ENCODE measurements at regions not wholly inside any gene's neighbourhood (a gene's known extent, or its start where the extent isn't known, plus 50 kb on each side); places are given as distances from the start of the nearest gene placed in this dataset.

DNA sequence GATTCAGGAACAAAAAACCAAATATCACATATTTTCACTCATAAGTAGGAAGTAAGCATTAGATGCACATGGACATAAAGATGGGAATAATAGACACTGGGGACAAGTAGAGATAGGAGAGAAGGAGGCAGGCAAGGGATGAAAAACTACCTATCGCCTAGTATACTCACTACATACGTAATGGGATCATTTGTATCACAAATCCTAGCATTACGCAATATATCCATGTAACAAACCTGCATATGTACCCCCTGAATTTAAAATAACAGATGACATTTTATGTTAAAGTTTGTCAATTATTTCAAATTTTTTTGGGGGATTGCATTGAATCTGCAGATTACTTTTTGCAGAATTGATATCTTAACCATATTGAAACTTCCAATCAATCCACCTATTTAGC lies 660.5 kb upstream of the MAN1A1 start:
- Histone ChIP-seq H3K27ac (ENCODE audit: low read depth in 2 of 2, low read length in 1 of 2) (no peak overlapping the region), H3K79me2 (ENCODE audit: insufficient read depth) (peaks cover 5% of the 10 kb centered on the region; the same call in 1 of the 2 replicates), H3K9me3 (no peaks in the 10 kb centered on the region), H3K9me2 (no peaks in the 10 kb centered on the region), H3K36me3 (replicated peaks in 1 of 2; ENCODE audit: control insufficient read depth in 1 of 2, insufficient read depth in 2 of 2, low read length in 1 of 2) (peaks cover 0 to 4% of the 10 kb centered on the region in 2 experiments), H4K20me1 (ENCODE audit: insufficient read depth) (no peaks in the 10 kb centered on the region), H3K4me3 (ENCODE audit: low read depth in 2 of 2, low read length in 1 of 2) (no peak overlapping the region), H3K9ac (no peak overlapping the region), H3F3A (replicated peaks; ENCODE audit: insufficient read depth) (no peaks in the 10 kb centered on the region), H3K4me2 (no peak overlapping the region), H2AFZ (ENCODE audit: low read depth) (no peak overlapping the region), H3K27me3 (ENCODE audit: insufficient read depth) (no peaks in the 10 kb centered on the region), H3K4me1 (ENCODE audit: control insufficient read depth in 1 of 2, insufficient read depth in 2 of 2, low read depth in 1 of 2, low read length in 1 of 2) (no peaks in the 10 kb centered on the region; a peak in 1 of 4 replicates)
- ChIA-PET POLR2A (no interaction called here), CTCF (no interaction called here)
- 83% methylated on average over 3 of the region's 3 CpGs for WGBS (ENCODE audit: low lambda C conversion rate)
- no peak for TF ChIP-seq TAF1 (IDR thresholded peaks at IDR 0.05; ENCODE audit: borderline replicate concordance, low read depth, low read length)
- no peak for TF ChIP-seq NFIC (IDR thresholded peaks at IDR 0.05; ENCODE audit: borderline replicate concordance)
- no peak for TF ChIP-seq GATA2 (CRISPR knock-in tag; IDR thresholded peaks at IDR 0.05)
- TF ChIP-seq FOXJ3 (CRISPR knock-in tag; IDR thresholded peaks at IDR 0.05): no peak
- TF ChIP-seq, protein P1, sequence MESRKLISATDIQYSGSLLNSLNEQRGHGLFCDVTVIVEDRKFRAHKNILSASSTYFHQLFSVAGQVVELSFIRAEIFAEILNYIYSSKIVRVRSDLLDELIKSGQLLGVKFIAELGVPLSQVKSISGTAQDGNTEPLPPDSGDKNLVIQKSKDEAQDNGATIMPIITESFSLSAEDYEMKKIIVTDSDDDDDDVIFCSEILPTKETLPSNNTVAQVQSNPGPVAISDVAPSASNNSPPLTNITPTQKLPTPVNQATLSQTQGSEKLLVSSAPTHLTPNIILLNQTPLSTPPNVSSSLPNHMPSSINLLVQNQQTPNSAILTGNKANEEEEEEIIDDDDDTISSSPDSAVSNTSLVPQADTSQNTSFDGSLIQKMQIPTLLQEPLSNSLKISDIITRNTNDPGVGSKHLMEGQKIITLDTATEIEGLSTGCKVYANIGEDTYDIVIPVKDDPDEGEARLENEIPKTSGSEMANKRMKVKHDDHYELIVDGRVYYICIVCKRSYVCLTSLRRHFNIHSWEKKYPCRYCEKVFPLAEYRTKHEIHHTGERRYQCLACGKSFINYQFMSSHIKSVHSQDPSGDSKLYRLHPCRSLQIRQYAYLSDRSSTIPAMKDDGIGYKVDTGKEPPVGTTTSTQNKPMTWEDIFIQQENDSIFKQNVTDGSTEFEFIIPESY (IDR thresholded peaks at IDR 0.05; ENCODE audit: borderline replicate concordance, low read depth): no peak
- TF ChIP-seq MXI1 (IDR thresholded peaks at IDR 0.05; ENCODE audit: low read depth, low read length): no peak
- no peak for DNase-seq

DNA sequence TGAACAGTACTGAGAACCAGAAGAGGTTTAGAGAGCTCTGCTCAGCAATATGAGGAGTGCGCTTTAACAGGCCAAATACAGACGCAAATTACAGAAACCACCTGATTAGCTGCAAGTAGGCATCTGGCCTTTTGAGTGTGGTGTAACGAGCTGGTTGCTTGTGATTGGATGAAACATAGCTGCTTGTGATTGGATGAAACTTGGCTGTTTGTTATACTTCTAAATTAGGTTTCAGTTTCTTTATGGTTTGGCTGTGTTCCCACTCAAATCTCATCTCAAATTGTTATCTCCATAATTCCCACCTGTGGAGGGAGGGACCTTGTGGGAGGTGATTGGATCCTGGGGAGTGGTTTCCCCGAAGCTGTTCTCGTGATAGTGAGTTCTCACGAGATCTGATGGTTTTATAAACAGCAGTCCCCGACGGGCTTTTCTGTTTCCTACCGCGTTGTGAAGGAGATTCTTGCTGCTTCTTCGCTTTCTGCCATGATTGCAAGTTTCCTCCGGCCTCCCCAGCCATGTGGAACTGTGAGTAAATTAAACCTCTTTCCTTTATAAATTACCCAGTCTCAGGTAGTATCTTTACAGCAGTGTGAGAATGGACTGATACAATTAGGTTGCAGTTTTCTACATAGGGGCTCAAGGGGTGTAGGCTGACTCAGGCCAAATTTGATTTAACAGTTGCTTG lies 655.9 kb upstream of the MAN1A1 start:
- DNase-seq: peak; percentile 25
- peak overlapping the region; percentile 71 for H3K4me2 ChIP-seq
- H3K4me3 ChIP-seq (ENCODE audit: low read depth in 2 of 2, low read length in 1 of 2): peak overlapping the region; percentile 52 to 67
- no peaks in the 10 kb centered on the region for H4K20me1 ChIP-seq (ENCODE audit: insufficient read depth)
- H3K27me3 ChIP-seq (ENCODE audit: insufficient read depth): no peaks in the 10 kb centered on the region
- no peaks in the 10 kb centered on the region for H3K9me3 ChIP-seq
- H3K79me2 ChIP-seq (ENCODE audit: insufficient read depth): 0 out of 2 replicates have a peak, but pooled peaks cover 5% of the 10 kb centered on the region
- ChIA-PET CTCF (no interaction called here), POLR2A (interaction anchor here (0.7 kb wide), 1 partner anchor 857 kb away, joined by 3 read pairs; no protein-coding TSS in a partner anchor)
- no peaks in the 10 kb centered on the region for H3F3A ChIP-seq (replicated peaks; ENCODE audit: insufficient read depth)
- peaks cover 0 to 4% of the 10 kb centered on the region in 2 experiments for H3K36me3 ChIP-seq (replicated peaks in 1 of 2; ENCODE audit: control insufficient read depth in 1 of 2, insufficient read depth in 2 of 2, low read length in 1 of 2)
- peak overlapping the region; percentile 93 for H2AFZ ChIP-seq (ENCODE audit: low read depth)
- no peaks in the 10 kb centered on the region; a peak in 1 of 4 replicates for H3K4me1 ChIP-seq (ENCODE audit: control insufficient read depth in 1 of 2, insufficient read depth in 2 of 2, low read depth in 1 of 2, low read length in 1 of 2)
- H3K27ac ChIP-seq (ENCODE audit: low read depth in 2 of 2, low read length in 1 of 2): peak overlapping the region; percentile 17 to 69; a peak in 3 of 4 replicates
- peak overlapping the region; percentile 66 for H3K9ac ChIP-seq
- WGBS (ENCODE audit: low lambda C conversion rate): 16% methylated on average over 12 of the region's 12 CpGs
- H3K9me2 ChIP-seq: no peaks in the 10 kb centered on the region
- TF ChIP-seq TAF1 (IDR thresholded peaks at IDR 0.05; ENCODE audit: borderline replicate concordance, low read depth, low read length): peak; percentile 69
- TF ChIP-seq SMC3 (IDR thresholded peaks at IDR 0.05; ENCODE audit: low read depth, low read length): no peak
- TF ChIP-seq, protein P2, sequence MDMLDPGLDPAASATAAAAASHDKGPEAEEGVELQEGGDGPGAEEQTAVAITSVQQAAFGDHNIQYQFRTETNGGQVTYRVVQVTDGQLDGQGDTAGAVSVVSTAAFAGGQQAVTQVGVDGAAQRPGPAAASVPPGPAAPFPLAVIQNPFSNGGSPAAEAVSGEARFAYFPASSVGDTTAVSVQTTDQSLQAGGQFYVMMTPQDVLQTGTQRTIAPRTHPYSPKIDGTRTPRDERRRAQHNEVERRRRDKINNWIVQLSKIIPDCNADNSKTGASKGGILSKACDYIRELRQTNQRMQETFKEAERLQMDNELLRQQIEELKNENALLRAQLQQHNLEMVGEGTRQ (IDR thresholded peaks at IDR 0.05; ENCODE audit: borderline replicate concordance, low read depth, low read length): no peak
- TF ChIP-seq, protein P3, sequence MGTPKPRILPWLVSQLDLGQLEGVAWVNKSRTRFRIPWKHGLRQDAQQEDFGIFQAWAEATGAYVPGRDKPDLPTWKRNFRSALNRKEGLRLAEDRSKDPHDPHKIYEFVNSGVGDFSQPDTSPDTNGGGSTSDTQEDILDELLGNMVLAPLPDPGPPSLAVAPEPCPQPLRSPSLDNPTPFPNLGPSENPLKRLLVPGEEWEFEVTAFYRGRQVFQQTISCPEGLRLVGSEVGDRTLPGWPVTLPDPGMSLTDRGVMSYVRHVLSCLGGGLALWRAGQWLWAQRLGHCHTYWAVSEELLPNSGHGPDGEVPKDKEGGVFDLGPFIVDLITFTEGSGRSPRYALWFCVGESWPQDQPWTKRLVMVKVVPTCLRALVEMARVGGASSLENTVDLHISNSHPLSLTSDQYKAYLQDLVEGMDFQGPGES (IDR thresholded peaks at IDR 0.05; ENCODE audit: low read depth, low read length): no peak
- TF ChIP-seq RAD21 (IDR thresholded peaks at IDR 0.05; ENCODE audit: low read length): no peak
- peak; percentile 39; the same call in 1 of the 2 replicates for TF ChIP-seq MXI1 (IDR thresholded peaks at IDR 0.05; ENCODE audit: low read depth, low read length)
- TF ChIP-seq GABPA (IDR thresholded peaks at IDR 0.05; ENCODE audit: low read depth): no peak
- peak; percentile 75 for TF ChIP-seq POLR2AphosphoS5 (IDR thresholded peaks at IDR 0.05; ENCODE audit: low read depth, low read length)
- 0 out of 2 replicates have a peak, but pooled peaks have one; percentile 35 for TF ChIP-seq SIN3A (IDR thresholded peaks at IDR 0.05; ENCODE audit: borderline replicate concordance, low read depth, low read length)
- TF ChIP-seq FOSL2 (IDR thresholded peaks at IDR 0.05; ENCODE audit: borderline replicate concordance, low read depth): no peak
- TF ChIP-seq, protein P4, sequence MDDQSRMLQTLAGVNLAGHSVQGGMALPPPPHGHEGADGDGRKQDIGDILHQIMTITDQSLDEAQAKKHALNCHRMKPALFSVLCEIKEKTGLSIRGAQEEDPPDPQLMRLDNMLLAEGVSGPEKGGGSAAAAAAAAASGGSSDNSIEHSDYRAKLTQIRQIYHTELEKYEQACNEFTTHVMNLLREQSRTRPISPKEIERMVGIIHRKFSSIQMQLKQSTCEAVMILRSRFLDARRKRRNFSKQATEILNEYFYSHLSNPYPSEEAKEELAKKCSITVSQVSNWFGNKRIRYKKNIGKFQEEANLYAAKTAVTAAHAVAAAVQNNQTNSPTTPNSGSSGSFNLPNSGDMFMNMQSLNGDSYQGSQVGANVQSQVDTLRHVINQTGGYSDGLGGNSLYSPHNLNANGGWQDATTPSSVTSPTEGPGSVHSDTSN (IDR thresholded peaks at IDR 0.05): no peak
- no peak for TF ChIP-seq ELF1 (IDR thresholded peaks at IDR 0.05)
- TF ChIP-seq EZH2phosphoT487 (IDR thresholded peaks at IDR 0.05; ENCODE audit: borderline replicate concordance, low read depth): no peak
- TF ChIP-seq, protein P5, sequence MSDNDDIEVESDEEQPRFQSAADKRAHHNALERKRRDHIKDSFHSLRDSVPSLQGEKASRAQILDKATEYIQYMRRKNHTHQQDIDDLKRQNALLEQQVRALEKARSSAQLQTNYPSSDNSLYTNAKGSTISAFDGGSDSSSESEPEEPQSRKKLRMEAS (IDR thresholded peaks at IDR 0.05; ENCODE audit: low read depth): 0 out of 2 replicates have a peak, but pooled peaks have one; percentile 37
- TF ChIP-seq, protein P6, sequence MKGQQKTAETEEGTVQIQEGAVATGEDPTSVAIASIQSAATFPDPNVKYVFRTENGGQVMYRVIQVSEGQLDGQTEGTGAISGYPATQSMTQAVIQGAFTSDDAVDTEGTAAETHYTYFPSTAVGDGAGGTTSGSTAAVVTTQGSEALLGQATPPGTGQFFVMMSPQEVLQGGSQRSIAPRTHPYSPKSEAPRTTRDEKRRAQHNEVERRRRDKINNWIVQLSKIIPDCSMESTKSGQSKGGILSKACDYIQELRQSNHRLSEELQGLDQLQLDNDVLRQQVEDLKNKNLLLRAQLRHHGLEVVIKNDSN (IDR thresholded peaks at IDR 0.05; ENCODE audit: borderline replicate concordance, low read depth): no peak
- TF ChIP-seq GATA2 (CRISPR knock-in tag; IDR thresholded peaks at IDR 0.05): no peak
- TF ChIP-seq RCOR1 (IDR thresholded peaks at IDR 0.05; ENCODE audit: low read length): no peak
- no peak for TF ChIP-seq RXRA (IDR thresholded peaks at IDR 0.05; ENCODE audit: borderline replicate concordance, low read depth)
